A549 (cell line): ENCODE measurements at regions not wholly inside any gene's neighbourhood (a gene's known extent, or its start where the extent isn't known, plus 50 kb on each side); places are given as distances from the start of the nearest gene placed in this dataset.

Experiments
- ATAC-seq, 2 experiments: fragments of 200-7000 bp in 1 of 2; fragments of >200 bp in 1 of 2; cut with Nextera tagmentation in 1 of 2; cut with Tn5 transposase in 1 of 2; 3 replicates each; pipeline versions ENCODE4 v1.8.0 to v1.9.1; 2018 to 2020; ENCODE audit warnings: mild to moderate bottlenecking in 1 of 2, moderate library complexity in 1 of 2
- CTCF ChIA-PET: fragments of 300-600 bp; sonication (Branson Sonifier 250); formaldehyde crosslinking; extraction: SDS; loops from one replicate; lab custom pipeline; 2021; ENCODE audit warnings: antibody characterized with exemption, inconsistent platforms; lab: Yijun Ruan, JAX
- POLR2A ChIA-PET: fragments of 350-600 bp; formaldehyde crosslinking; extraction: SDS; loops from one replicate; lab custom pipeline; 2021; ENCODE audit warnings: antibody characterized with exemption, inconsistent platforms; lab: Yijun Ruan, JAX
- DNase-seq, 2 experiments: peaks; one replicate each; pipeline versions ENCODE4 v3.0.0 to v3.0.0-alpha.2; 2011 to 2016; ENCODE audit warnings: low read depth in 1 of 2, low spot score in 1 of 2
- FAIRE-seq: peaks from 2 replicates; lab custom pipeline; 2011; peaks lifted over from hg19 to GRCh38; lab: Jason Lieb, UNC
- H3K27ac ChIP-seq, 2 experiments: fragments of >200 bp; sonication (Bioruptor Twin); formaldehyde crosslinking; 3 replicates each; pipeline ENCODE4 v1.5.1; 2016 to 2017
- H3K4me1 ChIP-seq: fragments of >200 bp; sonication (Bioruptor Twin); formaldehyde crosslinking; 3 replicates; pipeline ENCODE4 v1.6.1; 2016
- H3K4me2 ChIP-seq: fragments of >200 bp; sonication (Bioruptor Twin); formaldehyde crosslinking; 3 replicates; pipeline ENCODE4 v1.6.1; 2016
- H3K4me3 ChIP-seq: fragments of >200 bp; sonication (Bioruptor Twin); formaldehyde crosslinking; 3 replicates; pipeline ENCODE4 v1.5.1; 2016
- H3K9me3 ChIP-seq: fragments of >200 bp; sonication (Bioruptor Twin); formaldehyde crosslinking; 3 replicates; pipeline ENCODE4 v1.6.1; 2016
- CHD4 ChIP-seq: fragments of 200-600 bp; sonication (generic); IDR thresholded peaks from 2 replicates; pipeline ENCODE4 v1.6.1; 2016; ENCODE audit warnings: antibody characterized with exemption, mild to moderate bottlenecking, borderline replicate concordance
- EHF ChIP-seq: fragments of 250-450 bp; sonication (Bioruptor Pico); IDR thresholded peaks from 2 replicates; pipeline ENCODE4 v1.5.0; 2020; ENCODE audit warnings: mild to moderate bottlenecking
- EP300 ChIP-seq, 2 experiments: fragments of >200 bp; sonication (Bioruptor Twin); formaldehyde crosslinking; IDR thresholded peaks; 2 replicates in 1 of 2; 3 replicates in 1 of 2; pipeline ENCODE4 v1.6.1; 2016 to 2017
- ESRRA ChIP-seq: fragments of 150-350 bp; IDR thresholded peaks from 2 replicates; pipeline ENCODE4 v1.6.1; 2014; ENCODE audit warnings: mild to moderate bottlenecking, low read length, borderline replicate concordance
- FOSL2 ChIP-seq, 2 experiments: fragments of 450-650 bp in 1 of 2; fragments of >200 bp in 1 of 2; sonication (Bioruptor Twin) in 1 of 2; formaldehyde crosslinking; IDR thresholded peaks; 2 replicates each; pipeline versions ENCODE4 v1.5.0 to v1.6.1; 2016 to 2020; ENCODE audit warnings: mild to moderate bottlenecking in 1 of 2, moderate library complexity in 1 of 2
- FOXS1 ChIP-seq: fragments of 250-450 bp; sonication (Bioruptor Pico); IDR thresholded peaks from 2 replicates; pipeline ENCODE4 v1.5.0; 2020; ENCODE audit warnings: mild to moderate bottlenecking, moderate library complexity
- GATA3 ChIP-seq: IDR thresholded peaks from 2 replicates; pipeline ENCODE4 v1.6.1; 2012; ENCODE audit warnings: borderline replicate concordance
- HES2 ChIP-seq: fragments of >200 bp; sonication (Bioruptor Twin); formaldehyde crosslinking; IDR thresholded peaks from 2 replicates; pipeline ENCODE4 v1.6.1; 2016
- HEYL ChIP-seq: fragments of 250-450 bp; sonication (Bioruptor Pico); IDR thresholded peaks from 2 replicates; pipeline ENCODE4 v1.8.0; 2021; ENCODE audit warnings: mild to moderate bottlenecking, moderate library complexity
- HMGXB4 ChIP-seq: fragments of 250-450 bp; sonication (Bioruptor Pico); IDR thresholded peaks from 2 replicates; pipeline ENCODE4 v1.5.0; 2021; ENCODE audit warnings: mild to moderate bottlenecking, moderate library complexity, borderline replicate concordance
- HOXA7 ChIP-seq: fragments of 250-450 bp; sonication (Bioruptor Pico); IDR thresholded peaks from 2 replicates; pipeline ENCODE4 v1.5.0; 2020; ENCODE audit warnings: mild to moderate bottlenecking, moderate library complexity
- HOXB13 ChIP-seq: fragments of 250-450 bp; sonication (Bioruptor Pico); IDR thresholded peaks from 2 replicates; pipeline ENCODE4 v1.5.0; 2020; ENCODE audit warnings: low read depth, mild to moderate bottlenecking, moderate library complexity
- HOXB5 ChIP-seq: fragments of 250-450 bp; sonication (Bioruptor Pico); IDR thresholded peaks from 2 replicates; pipeline ENCODE4 v1.5.0; 2020; ENCODE audit warnings: mild to moderate bottlenecking, moderate library complexity
- JUN ChIP-seq, 2 experiments: fragments of >200 bp; sonication (Bioruptor Twin); formaldehyde crosslinking; IDR thresholded peaks; 2 replicates in 1 of 2; 3 replicates in 1 of 2; pipeline ENCODE4 v1.6.1; 2016 to 2017
- KDM1A ChIP-seq: fragments of 200-600 bp; sonication (generic); IDR thresholded peaks from 2 replicates; pipeline ENCODE4 v1.6.1; 2016; ENCODE audit warnings: low read depth, mild to moderate bottlenecking
- MAX ChIP-seq: IDR thresholded peaks from 2 replicates; pipeline ENCODE4 v1.6.1; 2012
- MYC ChIP-seq: IDR thresholded peaks from 2 replicates; pipeline ENCODE4 v1.6.1; 2012; ENCODE audit warnings: mild to moderate bottlenecking, inconsistent platforms, low read length, improper control_type of control experiment, borderline replicate concordance
- NPAS2 ChIP-seq: fragments of 250-450 bp; sonication (Bioruptor Pico); IDR thresholded peaks from 2 replicates; pipeline ENCODE4 v1.8.0; 2022; ENCODE audit warnings: mild to moderate bottlenecking, moderate library complexity, borderline replicate concordance
- NR3C1 ChIP-seq: fragments of >200 bp; sonication (Bioruptor Twin); formaldehyde crosslinking; IDR thresholded peaks from 3 replicates; pipeline ENCODE4 v1.6.1; 2017
- PBX3 ChIP-seq: IDR thresholded peaks from 2 replicates; pipeline ENCODE4 v1.6.1; 2012
- PHF8 ChIP-seq: fragments of 200-600 bp; sonication (generic); IDR thresholded peaks from 2 replicates; pipeline ENCODE4 v1.6.1; 2016; ENCODE audit warnings: low read depth, mild to moderate bottlenecking, antibody characterized with exemption, moderate library complexity, borderline replicate concordance
- POLR2A ChIP-seq: IDR thresholded peaks from 2 replicates; pipeline ENCODE4 v1.6.1; 2012; ENCODE audit warnings: mild to moderate bottlenecking, low read length
- RAD21 ChIP-seq, 2 experiments: fragments of >200 bp in 1 of 2; sonication (Bioruptor Twin) in 1 of 2; formaldehyde crosslinking in 1 of 2; IDR thresholded peaks in 1 of 2; conservative IDR thresholded peaks in 1 of 2; 2 replicates in 1 of 2; 3 replicates in 1 of 2; pipeline ENCODE4 v1.6.1; 2012 to 2018; ENCODE audit warnings: inconsistent platforms in 1 of 2
- RCOR1 ChIP-seq: fragments of 150-350 bp; IDR thresholded peaks from 2 replicates; pipeline ENCODE4 v1.6.1; 2014; ENCODE audit warnings: antibody characterized with exemption, low read length, low read depth
- SMC3 ChIP-seq: fragments of >200 bp; sonication (Bioruptor Twin); formaldehyde crosslinking; IDR thresholded peaks from 3 replicates; pipeline ENCODE4 v1.6.1; 2018; ENCODE audit warnings: inconsistent platforms
- SREBF2 ChIP-seq: fragments of 450-650 bp; IDR thresholded peaks from 2 replicates; pipeline ENCODE4 v1.6.1; 2014; ENCODE audit warnings: mild to moderate bottlenecking, moderate library complexity
- TFCP2L1 ChIP-seq: fragments of 250-450 bp; sonication (Bioruptor Pico); IDR thresholded peaks from 2 replicates; pipeline ENCODE4 v1.5.0; 2021; ENCODE audit warnings: mild to moderate bottlenecking
- TP53 ChIP-seq: fragments of 250-450 bp; sonication (Bioruptor Pico); IDR thresholded peaks from 2 replicates; pipeline ENCODE4 v1.5.0; 2021; ENCODE audit warnings: mild to moderate bottlenecking, moderate library complexity
- ZC3H11A ChIP-seq: fragments of 450-650 bp; IDR thresholded peaks from 2 replicates; pipeline ENCODE4 v1.6.1; 2014; ENCODE audit warnings: antibody characterized with exemption, mild to moderate bottlenecking
- ZSCAN20 ChIP-seq: fragments of 250-450 bp; sonication (Bioruptor Pico); IDR thresholded peaks from 2 replicates; pipeline ENCODE4 v1.8.0; 2022; ENCODE audit warnings: mild to moderate bottlenecking, moderate library complexity
- WGBS: methylation state at CpG from one replicate; pipeline ENCODE4 v1.1.6; 2017; ENCODE audit errors: missing lambda C conversion rate; 5-methylcytosine and 5-hydroxymethylcytosine counted together

GRCh38 chr2:16454621-16455020 lies 211.0 kb downstream of the CYRIA start:
- H3K4me1 ChIP-seq: no peaks in the 10 kb centered on the region
- POLR2A ChIA-PET: no interaction called here
- no peak for TF ChIP-seq EP300 (IDR thresholded peaks at IDR 0.05)
- TF ChIP-seq ZC3H11A: no peak
- no peak for TF ChIP-seq HMGXB4 (CRISPR knock-in tag)
- TF ChIP-seq FOSL2 (IDR thresholded peaks at IDR 0.05): no peak
- no peak for TF ChIP-seq FOSL2 (CRISPR knock-in tag; IDR thresholded peaks at IDR 0.05)
- no peak for TF ChIP-seq HOXB5 (CRISPR knock-in tag)
- no peak for TF ChIP-seq TFCP2L1 (CRISPR knock-in tag)
- no peak for TF ChIP-seq HOXA7 (CRISPR knock-in tag)
- no peak for TF ChIP-seq NPAS2
- no peak for TF ChIP-seq PBX3
- no peak for TF ChIP-seq HOXB13 (CRISPR knock-in tag)
- no peak for TF ChIP-seq RCOR1
- no peak for TF ChIP-seq GATA3
- no peak for TF ChIP-seq MYC
- TF ChIP-seq JUN (IDR thresholded peaks at IDR 0.05): no peak
- TF ChIP-seq FOXS1 (CRISPR knock-in tag): no peak
- no peak for TF ChIP-seq SMC3
- no peak for TF ChIP-seq HES2
- no peak for TF ChIP-seq RAD21 (conservative IDR thresholded peaks at IDR 0.05 in 1 of 2, IDR thresholded peaks at IDR 0.05 in 1 of 2)
- H3K9me3 ChIP-seq: peaks cover 6% of the 10 kb centered on the region; the same call in 1 of the 3 replicates
- ATAC-seq (no peak), DNase-seq (no peak), FAIRE-seq (no peak)
- no peak overlapping the region for H3K27ac ChIP-seq
- no peak overlapping the region for H3K4me3 ChIP-seq
- H3K4me2 ChIP-seq: no peak overlapping the region
- CTCF ChIA-PET: interaction anchor here (0.5 kb wide), 1 partner anchor 367 kb away, joined by 3 read pairs; no protein-coding TSS in a partner anchor
- WGBS: 18% methylated on average over 2 of the region's 2 CpGs

- H3K4me2 ChIP-seq: no peak overlapping the region
- ChIA-PET POLR2A (no interaction called here), CTCF (interaction anchor here (1.3 kb wide), 1 partner anchor 13 kb away, joined by 3 read pairs; no protein-coding TSS in a partner anchor)
- 20% methylated on average over 5 of the region's 5 CpGs for WGBS
- TF ChIP-seq KDM1A (no peak), ESRRA (no peak), PHF8 (no peak), NR3C1 (no peak), SMC3 (no peak), HOXB5 (CRISPR knock-in tag) (no peak), TFCP2L1 (CRISPR knock-in tag) (no peak), HEYL (CRISPR knock-in tag) (no peak), CHD4 (no peak), EHF (no peak), MAX (no peak), FOSL2 (IDR thresholded peaks at IDR 0.05) (no peak), FOSL2 (CRISPR knock-in tag; IDR thresholded peaks at IDR 0.05) (no peak), POLR2A (no peak), RCOR1 (no peak), HOXB13 (CRISPR knock-in tag) (no peak), TP53 (CRISPR knock-in tag) (no peak), SREBF2 (no peak), ZSCAN20 (CRISPR knock-in tag) (no peak)
- TF ChIP-seq, all 56 proteins: peak for 0
- FAIRE-seq: no peak
- Histone ChIP-seq H3K4me1 (no peaks in the 10 kb centered on the region), H3K27ac (no peak overlapping the region), H3K4me3 (no peak overlapping the region), H3K9me3 (peaks cover 6% of the 10 kb centered on the region; the same call in 1 of the 3 replicates)
- no peak for ATAC-seq
- DNase-seq: no peak
Measured at GRCh38 chr2:16452123-16452522, 213.5 kb downstream of the CYRIA start.
